Sigmoid colon (tissue), 6 donors: ENCODE measurements at regions not wholly inside any gene's neighbourhood (a gene's known extent, or its start where the extent isn't known, plus 50 kb on each side); places are given as distances from the start of the nearest gene placed in this dataset.

ENCODE experiments used
- DNase-seq: peaks from one replicate; pipeline ENCODE4 v3.0.0-alpha.2; 2019
- H3K27ac ChIP-seq, 4 donors: fragments of 200-600 bp; sonication (generic); one replicate each; pipeline ENCODE4 v1.5.1; 2016 to 2019; ENCODE audit warnings: mild to moderate bottlenecking in 1 of 4
- H3K27me3 ChIP-seq, 3 donors: fragments of 200-600 bp; sonication (generic); one replicate each; pipeline ENCODE4 v1.5.1; 2019; ENCODE audit warnings: mild to moderate bottlenecking in 1 of 3
- H3K36me3 ChIP-seq, 4 donors: fragments of 200-600 bp; sonication (generic); one replicate each; pipeline ENCODE4 v1.5.1; 2016 to 2019
- H3K4me1 ChIP-seq, 4 donors: fragments of 200-600 bp; sonication (generic); one replicate each; pipeline ENCODE4 v1.5.1; 2017 to 2019
- H3K4me3 ChIP-seq, 4 donors: fragments of 200-600 bp; sonication (generic); one replicate each; pipeline ENCODE4 v1.5.1; 2017 to 2019; ENCODE audit warnings: mild to moderate bottlenecking in 2 of 4, moderate library complexity in 1 of 4
- H3K9me3 ChIP-seq, 4 donors: fragments of 200-600 bp in 3 of 4; sonication (generic) in 3 of 4; one replicate each; pipeline versions ENCODE4 v1.5.1 to v1.6.1; 2013 to 2019
- EP300 ChIP-seq, 4 donors: sonication (generic); formaldehyde crosslinking; IDR thresholded peaks; one replicate each; pipeline ENCODE4 v1.6.1; 2017; ENCODE audit warnings: antibody characterized with exemption in 4 of 4
- POLR2A ChIP-seq, 2 donors: fragments of 450-650 bp; IDR thresholded peaks; one replicate each; pipeline ENCODE4 v1.6.1; 2016; ENCODE audit warnings: antibody characterized with exemption in 2 of 2, mild to moderate bottlenecking in 2 of 2, moderate library complexity in 2 of 2
- POLR2AphosphoS5 ChIP-seq, 4 donors: sonication (generic); formaldehyde crosslinking; IDR thresholded peaks; one replicate each; pipeline ENCODE4 v1.6.1; 2017; ENCODE audit warnings: antibody characterized with exemption in 4 of 4
- WGBS, 2 donors: extraction: QIAGEN DNeasy Blood & Tissue Kit; methylation state at CpG; one replicate each; pipeline ENCODE4 v1.1.7; 2013; 5-methylcytosine and 5-hydroxymethylcytosine counted together
- intact Hi-C: fragments of 100-400 bp; cut with DNase I; formaldehyde crosslinking; loops from one replicate; pipeline ENCODE4 v1.15.1; 2023
- TF ChIP-seq, protein P1 (sequence below), 4 experiments: fragments of 450-650 bp in 3 of 4; fragments of 200-600 bp in 1 of 4; IDR thresholded peaks; one replicate each; pipeline ENCODE4 v1.5.1; 2016 to 2019; ENCODE audit warnings: antibody characterized with exemption in 4 of 4, mild to moderate bottlenecking in 3 of 4, moderate library complexity in 2 of 4
- donor health status: healthy with polysubstance abuse.
- donor health status: healthy.

- DNase-seq = no peak
- H3K4me3 ChIP-seq = no peak overlapping the region
- H3K4me1 ChIP-seq = no peaks in the 10 kb centered on the region
- H3K36me3 ChIP-seq = no peaks in the 10 kb centered on the region
- no peaks in the 10 kb centered on the region for H3K9me3 ChIP-seq
- intact Hi-C loops = no loop called here
- TF ChIP-seq EP300 (IDR thresholded peaks at IDR 0.05) = no peak
- no peak for TF ChIP-seq POLR2A (IDR thresholded peaks at IDR 0.05)
- TF ChIP-seq, protein P1, sequence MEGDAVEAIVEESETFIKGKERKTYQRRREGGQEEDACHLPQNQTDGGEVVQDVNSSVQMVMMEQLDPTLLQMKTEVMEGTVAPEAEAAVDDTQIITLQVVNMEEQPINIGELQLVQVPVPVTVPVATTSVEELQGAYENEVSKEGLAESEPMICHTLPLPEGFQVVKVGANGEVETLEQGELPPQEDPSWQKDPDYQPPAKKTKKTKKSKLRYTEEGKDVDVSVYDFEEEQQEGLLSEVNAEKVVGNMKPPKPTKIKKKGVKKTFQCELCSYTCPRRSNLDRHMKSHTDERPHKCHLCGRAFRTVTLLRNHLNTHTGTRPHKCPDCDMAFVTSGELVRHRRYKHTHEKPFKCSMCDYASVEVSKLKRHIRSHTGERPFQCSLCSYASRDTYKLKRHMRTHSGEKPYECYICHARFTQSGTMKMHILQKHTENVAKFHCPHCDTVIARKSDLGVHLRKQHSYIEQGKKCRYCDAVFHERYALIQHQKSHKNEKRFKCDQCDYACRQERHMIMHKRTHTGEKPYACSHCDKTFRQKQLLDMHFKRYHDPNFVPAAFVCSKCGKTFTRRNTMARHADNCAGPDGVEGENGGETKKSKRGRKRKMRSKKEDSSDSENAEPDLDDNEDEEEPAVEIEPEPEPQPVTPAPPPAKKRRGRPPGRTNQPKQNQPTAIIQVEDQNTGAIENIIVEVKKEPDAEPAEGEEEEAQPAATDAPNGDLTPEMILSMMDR (IDR thresholded peaks at IDR 0.05) = no peak
- TF ChIP-seq POLR2AphosphoS5 (IDR thresholded peaks at IDR 0.05) = no peak
- H3K27me3 ChIP-seq = no peaks in the 10 kb centered on the region
- H3K27ac ChIP-seq = no peak overlapping the region
Observed at GRCh38 chr1:221530791-221531190, 211.1 kb downstream of the DUSP10 start.

DNA sequence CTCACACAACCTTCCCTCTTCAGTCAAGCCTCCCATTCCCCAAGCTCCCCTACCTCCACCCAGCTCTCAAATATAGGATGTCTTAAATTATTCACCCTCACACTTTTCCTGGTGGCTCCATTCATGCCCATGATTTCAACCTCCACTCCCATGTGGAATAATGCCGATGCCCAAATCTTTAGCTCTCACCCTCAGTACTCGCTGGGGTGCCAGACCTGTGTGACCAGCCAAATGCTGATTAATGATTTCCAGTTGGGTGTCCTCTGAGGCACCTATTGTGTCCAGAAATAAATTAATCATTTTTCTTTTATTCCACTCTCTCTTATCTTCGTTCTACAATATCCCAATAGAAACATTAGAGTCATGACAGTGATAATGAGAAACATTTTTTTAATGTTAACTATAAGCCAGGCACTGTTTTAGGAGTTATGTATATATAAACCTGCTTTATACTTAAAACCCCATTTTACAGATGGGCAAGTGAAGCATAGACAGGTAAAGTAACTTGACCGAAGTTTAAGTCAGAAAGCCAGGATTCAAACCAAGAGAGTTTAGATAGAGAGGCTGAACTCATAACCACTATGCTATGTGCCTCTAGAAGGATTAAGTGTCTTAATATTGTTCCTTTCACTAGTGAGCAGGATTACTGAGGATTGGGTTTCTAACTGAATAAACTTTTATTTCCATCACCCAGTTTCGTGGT, 209.7 kb downstream of the DUSP10 start:
- no peak for DNase-seq
- WGBS, 2 donors = 80 to 89% methylated on average over 5 of the region's 5 CpGs

DNA sequence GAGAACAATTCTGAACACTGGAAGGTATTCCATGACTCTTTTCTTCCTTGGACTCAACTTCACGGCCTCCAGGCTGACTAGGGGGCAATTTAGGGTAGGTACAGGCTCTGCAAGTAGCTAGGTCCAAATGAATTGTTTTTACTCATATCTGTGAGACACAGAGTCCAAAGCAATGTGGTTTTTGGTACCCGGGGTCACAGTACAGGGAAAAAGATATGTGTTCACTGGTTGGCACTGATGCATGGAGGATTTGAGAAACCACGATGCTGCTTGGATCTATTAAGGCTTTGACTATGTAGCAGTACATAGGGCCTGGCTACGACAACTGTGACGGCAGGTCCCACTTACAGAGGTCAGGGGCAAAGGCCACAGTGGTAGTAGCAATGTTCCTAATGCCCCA, 200.6 kb downstream of the DUSP10 start:
- no peak for DNase-seq
- intact Hi-C loops = loop anchor here (5.0 to 10.0 kb wide), 3 partner anchors 201 to 914 kb away; partner anchors contain the start of gene DUSP10
- no peak overlapping the region for H3K4me3 ChIP-seq
- 79 to 86% methylated on average over 5 of the region's 5 CpGs for WGBS, 2 donors
- H3K9me3 ChIP-seq = no peaks in the 10 kb centered on the region
- H3K27ac ChIP-seq = no peak overlapping the region
- TF ChIP-seq POLR2A (IDR thresholded peaks at IDR 0.05) (no peak), POLR2AphosphoS5 (IDR thresholded peaks at IDR 0.05) (no peak)
- no peaks in the 10 kb centered on the region for H3K27me3 ChIP-seq
- H3K36me3 ChIP-seq = no peaks in the 10 kb centered on the region
- peaks cover 0 to 9% (median 6%) of the 10 kb centered on the region in 4 donors for H3K4me1 ChIP-seq

More for the DNA sequence above, 209.7 kb downstream of the DUSP10 start:
- Histone ChIP-seq H3K27me3 (no peaks in the 10 kb centered on the region), H3K9me3 (no peaks in the 10 kb centered on the region), H3K4me1 (no peaks in the 10 kb centered on the region), H3K27ac (no peak overlapping the region), H3K4me3 (no peak overlapping the region), H3K36me3 (no peaks in the 10 kb centered on the region)
- TF ChIP-seq EP300 (IDR thresholded peaks at IDR 0.05) (no peak), POLR2AphosphoS5 (IDR thresholded peaks at IDR 0.05) (no peak), POLR2A (IDR thresholded peaks at IDR 0.05) (no peak)
- TF ChIP-seq, protein P1 (IDR thresholded peaks at IDR 0.05) = no peak
- intact Hi-C loops = no loop called here

- Histone ChIP-seq H3K4me3 (no peak overlapping the region), H3K4me1 (peaks cover 0 to 9% (median 6%) of the 10 kb centered on the region in 4 donors), H3K27me3 (no peaks in the 10 kb centered on the region), H3K36me3 (no peaks in the 10 kb centered on the region), H3K9me3 (no peaks in the 10 kb centered on the region), H3K27ac (no peak overlapping the region)
- intact Hi-C loops = loop anchor here (5.0 to 10.0 kb wide), 3 partner anchors 199 to 911 kb away; partner anchors contain the start of gene DUSP10
- TF ChIP-seq POLR2A (IDR thresholded peaks at IDR 0.05) = no peak
- TF ChIP-seq, protein P1 (IDR thresholded peaks at IDR 0.05) = peak in 3 of 4 experiments; percentile 28 to 59 (median 31)
- no peak for DNase-seq
- 40 to 63% methylated on average over 4 of the region's 4 CpGs for WGBS, 2 donors
Observed at GRCh38 chr1:221543529-221544120, 198.3 kb downstream of the DUSP10 start.

DNA sequence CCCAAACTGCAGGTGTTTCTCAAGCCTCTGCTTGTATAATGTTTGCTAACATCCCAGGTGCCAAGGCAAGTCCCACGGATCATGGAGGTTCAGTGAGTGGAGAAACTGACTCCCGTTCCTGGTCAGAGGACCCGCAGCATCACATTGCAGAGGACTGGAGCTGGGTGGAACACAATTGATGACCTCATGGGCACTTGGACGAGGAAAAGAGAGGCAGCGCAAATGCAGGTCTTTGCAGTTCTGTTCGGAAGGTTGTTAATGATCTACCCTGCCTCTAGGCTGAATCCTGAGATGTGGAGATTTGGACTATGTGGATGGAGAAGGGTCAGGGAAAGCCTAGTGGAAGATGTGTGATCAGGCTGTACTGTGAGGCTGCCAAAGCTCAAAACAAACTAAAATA, 192.9 kb downstream of the DUSP10 start:
- Histone ChIP-seq H3K4me3 (no peak overlapping the region), H3K4me1 (peaks cover 0 to 3% (median under 1%) of the 10 kb centered on the region in 4 donors), H3K9me3 (no peaks in the 10 kb centered on the region), H3K27ac (no peak overlapping the region), H3K36me3 (no peaks in the 10 kb centered on the region), H3K27me3 (no peaks in the 10 kb centered on the region)
- no peak for DNase-seq
- WGBS, 2 donors = 71 to 84% methylated on average over 6 of the region's 6 CpGs
- no peak for TF ChIP-seq POLR2AphosphoS5 (IDR thresholded peaks at IDR 0.05)
- TF ChIP-seq EP300 (IDR thresholded peaks at IDR 0.05) = no peak
- TF ChIP-seq POLR2A (IDR thresholded peaks at IDR 0.05) = no peak
- TF ChIP-seq, protein P1 (IDR thresholded peaks at IDR 0.05) = no peak
- intact Hi-C loops = loop anchor here (10.0 kb wide), 2 partner anchors 626 to 906 kb away; no protein-coding TSS in a partner anchor
